ENCODE measurements at regions not wholly inside any gene's neighbourhood (a gene's known extent, or its start where the extent isn't known, plus 50 kb on each side); places are given as distances from the start of the nearest gene placed in this dataset.
A peak's percentile ranks its signal among the peaks of the same experiment; 100 is the strongest.

- TF ChIP-seq CTCF (conservative IDR thresholded peaks at IDR 0.05; ENCODE audit: low read length): no peak
Measured at GRCh38 chr5:136734628-136735027, 369.3 kb upstream of the TRPC7 start.

GRCh38 chr5:136732751-136733150, 367.4 kb upstream of the TRPC7 start:
- DNase-seq (ENCODE audit: low read depth): no peak
- TF ChIP-seq CTCF (conservative IDR thresholded peaks at IDR 0.05; ENCODE audit: low read length): no peak
- no peak overlapping the region for H3K4me3 ChIP-seq (ENCODE audit: low read length)

More at GRCh38 chr5:136734628-136735027, 369.3 kb upstream of the TRPC7 start:
- no peak for DNase-seq (ENCODE audit: low read depth)
- no peak overlapping the region for H3K4me3 ChIP-seq (ENCODE audit: low read length)

GRCh38 chr5:136731241-136731900, 366.0 kb upstream of the TRPC7 start:
- DNase-seq (ENCODE audit: low read depth): no peak
- no peak overlapping the region for H3K4me3 ChIP-seq (ENCODE audit: low read length)
- no peak for TF ChIP-seq CTCF (conservative IDR thresholded peaks at IDR 0.05; ENCODE audit: low read length)

GRCh38 chr5:136730426-136730825, 365.1 kb upstream of the TRPC7 start:
- no peak overlapping the region for H3K4me3 ChIP-seq (ENCODE audit: low read length)
- TF ChIP-seq CTCF (conservative IDR thresholded peaks at IDR 0.05; ENCODE audit: low read length): no peak
- no peak for DNase-seq (ENCODE audit: low read depth)

- peak; percentile 43 for DNase-seq (ENCODE audit: low read depth)
Measured at GRCh38 chr5:136729901-136730355, 364.6 kb upstream of the TRPC7 start.

GRCh38 chr5:136726506-136726905, 361.2 kb upstream of the TRPC7 start:
- no peak for DNase-seq (ENCODE audit: low read depth)
- no peak overlapping the region for H3K4me3 ChIP-seq (ENCODE audit: low read length)
- TF ChIP-seq CTCF (conservative IDR thresholded peaks at IDR 0.05; ENCODE audit: low read length): no peak

More at GRCh38 chr5:136729901-136730355, 364.6 kb upstream of the TRPC7 start:
- no peak overlapping the region for H3K4me3 ChIP-seq (ENCODE audit: low read length)
- TF ChIP-seq CTCF (conservative IDR thresholded peaks at IDR 0.05; ENCODE audit: low read length): no peak

GRCh38 chr5:136724161-136724560, 358.8 kb upstream of the TRPC7 start:
- no peak for TF ChIP-seq CTCF (conservative IDR thresholded peaks at IDR 0.05; ENCODE audit: low read length)
- H3K4me3 ChIP-seq (ENCODE audit: low read length): no peak overlapping the region
- no peak for DNase-seq (ENCODE audit: low read depth)

All from AG10803 (cell line).